ENCODE measurements at regions not wholly inside any gene's neighbourhood (a gene's known extent, or its start where the extent isn't known, plus 50 kb on each side); places are given as distances from the start of the nearest gene placed in this dataset.

DNA sequence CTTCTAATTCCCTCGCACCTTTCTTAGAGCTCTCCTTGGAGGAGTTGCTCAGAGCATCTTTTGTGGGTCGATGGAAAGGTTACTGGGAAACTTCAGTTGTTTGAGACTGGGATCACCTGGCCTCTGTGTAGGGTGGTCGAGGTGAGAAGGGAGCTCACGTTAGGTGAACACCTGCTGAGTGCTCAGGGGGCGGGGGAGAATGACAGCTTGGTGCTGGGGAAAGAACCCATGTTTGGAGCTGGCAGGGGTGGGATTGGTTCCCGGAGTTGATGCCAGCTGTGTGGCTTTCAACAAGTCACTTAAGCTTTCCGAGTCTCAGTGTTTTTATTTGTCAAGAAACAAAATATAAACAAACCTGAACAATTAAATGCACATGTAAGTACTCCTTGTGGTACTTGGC, 122.3 kb downstream of the GLI2 start:
- no peak for TF ChIP-seq ZFX (IDR thresholded peaks at IDR 0.05)
- TF ChIP-seq, protein P1, sequence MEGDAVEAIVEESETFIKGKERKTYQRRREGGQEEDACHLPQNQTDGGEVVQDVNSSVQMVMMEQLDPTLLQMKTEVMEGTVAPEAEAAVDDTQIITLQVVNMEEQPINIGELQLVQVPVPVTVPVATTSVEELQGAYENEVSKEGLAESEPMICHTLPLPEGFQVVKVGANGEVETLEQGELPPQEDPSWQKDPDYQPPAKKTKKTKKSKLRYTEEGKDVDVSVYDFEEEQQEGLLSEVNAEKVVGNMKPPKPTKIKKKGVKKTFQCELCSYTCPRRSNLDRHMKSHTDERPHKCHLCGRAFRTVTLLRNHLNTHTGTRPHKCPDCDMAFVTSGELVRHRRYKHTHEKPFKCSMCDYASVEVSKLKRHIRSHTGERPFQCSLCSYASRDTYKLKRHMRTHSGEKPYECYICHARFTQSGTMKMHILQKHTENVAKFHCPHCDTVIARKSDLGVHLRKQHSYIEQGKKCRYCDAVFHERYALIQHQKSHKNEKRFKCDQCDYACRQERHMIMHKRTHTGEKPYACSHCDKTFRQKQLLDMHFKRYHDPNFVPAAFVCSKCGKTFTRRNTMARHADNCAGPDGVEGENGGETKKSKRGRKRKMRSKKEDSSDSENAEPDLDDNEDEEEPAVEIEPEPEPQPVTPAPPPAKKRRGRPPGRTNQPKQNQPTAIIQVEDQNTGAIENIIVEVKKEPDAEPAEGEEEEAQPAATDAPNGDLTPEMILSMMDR (conservative IDR thresholded peaks at IDR 0.05), result no peak
- no peak overlapping the region for H3K27ac ChIP-seq

DNA sequence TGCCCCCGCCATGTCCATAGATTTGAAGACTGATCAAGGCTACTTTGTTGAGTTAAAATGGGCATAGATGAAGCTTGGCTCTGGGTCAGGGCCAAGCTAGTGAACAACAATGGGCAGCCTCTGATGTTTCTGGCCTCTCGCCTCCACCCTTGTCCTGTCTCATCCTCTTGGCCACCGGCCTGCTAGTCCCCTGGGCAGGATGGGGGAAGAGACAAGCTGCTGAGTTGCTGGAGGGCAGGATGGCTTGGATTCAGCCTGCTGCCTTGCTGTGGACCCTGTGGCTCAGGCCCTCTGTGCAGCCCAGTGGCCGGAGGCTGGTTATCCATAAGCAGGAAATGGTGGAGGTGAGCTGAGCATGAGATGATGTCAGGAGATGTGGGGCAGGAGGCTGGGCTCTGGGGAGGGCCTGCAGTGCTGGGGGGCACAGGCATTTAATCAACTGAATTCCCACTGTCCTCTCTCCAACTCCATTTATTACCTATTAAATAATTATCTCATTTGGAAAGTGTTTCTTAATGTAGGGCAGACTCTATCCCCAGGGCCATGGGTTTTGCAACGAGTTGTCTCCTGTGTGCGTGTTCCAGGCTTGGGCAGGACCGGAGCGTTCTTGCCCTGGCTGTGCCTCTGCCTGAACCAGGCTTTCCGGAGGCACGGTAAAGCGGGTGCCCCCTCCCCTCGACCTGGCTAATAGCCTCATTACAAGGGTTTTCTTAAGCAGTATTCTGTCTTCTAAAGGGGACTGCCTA, 122.9 kb downstream of the GLI2 start:
- no peak overlapping the region for H3K27ac ChIP-seq
- TF ChIP-seq ZFX (IDR thresholded peaks at IDR 0.05), result no peak
- TF ChIP-seq, protein P1 (conservative IDR thresholded peaks at IDR 0.05), result no peak

DNA sequence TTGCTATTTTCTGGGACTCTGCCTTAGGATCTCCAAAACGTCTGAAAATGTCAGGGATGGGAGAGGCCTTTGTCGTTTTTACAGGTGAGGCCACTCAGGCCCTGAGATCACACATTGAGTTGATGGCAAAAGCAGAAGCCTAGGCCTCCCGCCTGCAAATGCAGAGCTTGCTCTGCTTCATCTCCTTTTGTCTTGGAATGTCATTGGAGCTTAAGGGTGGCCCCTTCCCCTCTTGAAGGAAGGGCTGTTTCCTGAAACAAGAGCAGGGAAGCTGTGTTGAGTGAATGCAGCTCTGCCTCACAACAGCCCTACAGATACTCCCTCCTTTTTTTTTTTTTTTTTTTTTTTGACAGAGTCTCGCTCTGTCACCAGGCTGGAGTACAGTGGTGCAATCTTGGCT, 123.5 kb downstream of the GLI2 start:
- no peak overlapping the region for H3K27ac ChIP-seq
- TF ChIP-seq, protein P1 (conservative IDR thresholded peaks at IDR 0.05), result no peak

DNA sequence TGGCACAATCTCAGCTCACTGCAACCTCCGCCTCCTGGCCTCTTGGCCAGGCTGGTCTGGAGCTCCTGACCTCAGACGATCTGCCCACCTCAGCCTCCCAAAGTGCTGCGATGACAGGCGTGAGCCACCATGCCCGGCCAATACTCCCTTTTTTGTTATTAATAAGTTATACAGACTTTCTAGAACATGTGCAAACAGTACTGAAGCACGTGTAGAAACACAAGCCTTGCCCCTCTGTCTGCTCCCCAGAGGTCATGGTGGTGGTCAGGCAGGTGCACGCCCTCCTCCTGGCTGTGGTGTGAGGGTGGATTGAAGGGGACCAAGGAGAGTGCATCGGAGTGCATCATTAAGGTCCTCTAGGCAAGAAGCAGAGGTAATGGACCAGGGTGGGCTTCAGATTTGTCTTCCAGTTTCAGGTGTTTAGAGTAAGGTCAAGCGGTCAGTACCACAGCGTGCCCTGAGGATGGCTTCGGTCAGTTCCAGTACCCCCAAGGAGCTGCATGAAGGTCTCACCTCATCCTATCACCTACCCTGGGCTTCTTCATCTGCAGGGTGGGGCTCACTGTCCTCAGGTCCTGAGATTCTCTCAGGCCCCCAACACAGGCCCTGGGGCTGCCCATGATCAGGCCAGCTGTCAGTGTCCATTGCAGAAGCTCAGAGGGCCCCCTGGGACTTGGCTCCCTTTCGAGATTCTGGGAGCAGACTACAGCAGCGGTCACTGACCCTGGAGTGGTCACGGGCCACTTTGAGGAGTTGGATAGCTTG, 124.3 kb downstream of the GLI2 start:
- no peak for TF ChIP-seq ZFX (IDR thresholded peaks at IDR 0.05)
- TF ChIP-seq, protein P1 (conservative IDR thresholded peaks at IDR 0.05), result no peak
- no peak overlapping the region for H3K27ac ChIP-seq

DNA sequence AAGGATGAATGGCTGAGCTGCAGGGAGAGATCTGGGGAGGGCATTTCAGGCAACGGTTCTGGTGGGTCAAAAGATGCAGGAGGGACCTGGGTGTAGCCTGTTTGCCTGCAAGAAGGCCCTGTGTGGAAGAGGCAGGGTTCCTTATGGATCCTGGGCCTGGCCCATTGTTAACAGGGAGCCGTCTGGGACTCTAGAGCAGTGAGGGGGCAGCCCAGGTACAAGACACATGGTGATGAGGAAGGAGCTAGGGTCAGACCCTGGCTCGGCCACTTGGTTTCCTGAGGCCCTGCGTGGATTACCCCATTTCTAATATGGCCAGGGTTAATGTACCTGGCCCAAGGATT, 124.9 kb downstream of the GLI2 start:
- H3K27ac ChIP-seq, result no peak overlapping the region
- TF ChIP-seq, protein P1 (conservative IDR thresholded peaks at IDR 0.05), result no peak
- TF ChIP-seq ZFX (IDR thresholded peaks at IDR 0.05), result no peak

DNA sequence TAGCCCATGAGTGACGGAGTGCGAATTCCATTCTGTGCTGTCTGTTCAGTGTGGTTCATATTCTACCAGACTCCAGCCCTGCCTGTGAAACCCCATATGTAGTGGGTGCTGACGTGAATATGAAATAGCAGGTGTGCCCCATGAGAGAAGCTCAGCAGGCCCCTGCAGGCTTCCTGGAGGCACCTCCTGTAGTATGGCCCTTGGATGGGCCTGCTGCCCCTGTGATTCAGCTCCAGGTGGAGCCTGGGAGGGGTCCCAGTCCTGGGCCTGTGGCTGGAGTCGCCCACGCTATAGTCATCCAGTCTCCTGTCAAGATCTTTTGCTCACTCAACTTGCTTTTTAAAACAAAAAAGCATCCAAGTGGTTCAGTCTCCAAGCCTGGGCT, 125.5 kb downstream of the GLI2 start:
- TF ChIP-seq, protein P1 (conservative IDR thresholded peaks at IDR 0.05), result no peak
- no peak for TF ChIP-seq ZFX (IDR thresholded peaks at IDR 0.05)
- H3K27ac ChIP-seq, result no peak overlapping the region

DNA sequence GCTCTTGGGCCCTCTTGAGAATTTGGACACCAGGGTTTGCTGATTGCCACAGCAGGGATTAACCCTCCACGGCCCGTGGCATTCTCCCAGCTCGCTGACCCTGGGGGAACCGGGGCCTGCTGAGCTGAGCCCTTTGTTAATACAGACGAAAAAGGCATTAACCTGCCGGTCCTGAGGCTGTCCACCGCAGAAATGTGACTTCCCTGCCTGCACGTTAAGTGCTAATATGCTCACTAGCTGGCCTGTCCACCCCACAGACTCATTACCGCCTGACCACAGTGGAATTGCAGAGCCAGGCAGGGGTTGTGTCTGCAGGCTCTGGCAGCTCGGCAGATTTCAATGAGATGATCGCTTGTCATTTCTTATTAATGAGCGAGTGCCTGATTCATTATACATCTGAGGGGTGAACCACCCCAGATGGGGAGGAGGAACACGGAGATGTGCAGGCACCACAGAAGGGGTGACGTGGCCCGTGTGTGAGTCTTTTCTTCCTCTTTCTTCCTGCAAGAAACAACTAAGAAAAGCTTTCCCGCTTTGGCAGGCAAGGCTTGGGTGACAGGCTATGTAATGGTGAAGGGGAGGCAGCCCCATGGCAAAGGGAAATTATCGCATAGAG, 126.0 kb downstream of the GLI2 start:
- TF ChIP-seq, protein P1 (conservative IDR thresholded peaks at IDR 0.05), result no peak
- TF ChIP-seq ZFX (IDR thresholded peaks at IDR 0.05), result no peak
- H3K27ac ChIP-seq, result no peak overlapping the region

Measured in C4-2B (cell line).